OCI-LY3 (cell line): ENCODE measurements at regions not wholly inside any gene's neighbourhood (a gene's known extent, or its start where the extent isn't known, plus 50 kb on each side); places are given as distances from the start of the nearest gene placed in this dataset.

Experiments
- EZH2phosphoT487 ChIP-seq: fragments of 200-600 bp; shearing (Covaris generic); IDR thresholded peaks from 2 replicates; pipeline ENCODE4 v1.6.1; 2018; ENCODE audit warnings: antibody characterized with exemption, mixed run types, low read depth
- TF ChIP-seq, protein P1 (sequence below): fragments of 200-600, 300-600 bp; sonication (generic); IDR thresholded peaks from 2 replicates; pipeline ENCODE4 v1.5.1; 2014; ENCODE audit warnings: antibody characterized with exemption, low read length, low read depth

DNA sequence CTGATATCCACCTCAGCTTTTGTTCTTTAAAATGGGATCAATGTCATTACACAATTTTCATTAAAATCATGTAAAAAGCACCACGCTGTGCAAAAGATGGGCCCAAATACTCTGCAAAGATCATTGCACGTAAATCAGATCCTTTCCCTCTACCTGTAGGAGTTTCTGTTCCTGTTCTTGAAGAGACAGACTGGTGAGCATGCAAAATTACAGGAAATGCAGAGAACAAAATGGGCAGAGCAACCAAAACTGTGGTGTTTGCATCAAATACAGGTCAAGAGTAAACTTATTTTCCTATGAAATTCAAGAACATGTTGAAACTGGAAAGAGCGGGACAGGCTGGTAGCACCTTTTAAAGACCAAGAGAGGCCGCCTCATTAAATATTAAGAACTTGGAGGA is 294.9 kb upstream of the ADGRL2 start:
- TF ChIP-seq, protein P1, sequence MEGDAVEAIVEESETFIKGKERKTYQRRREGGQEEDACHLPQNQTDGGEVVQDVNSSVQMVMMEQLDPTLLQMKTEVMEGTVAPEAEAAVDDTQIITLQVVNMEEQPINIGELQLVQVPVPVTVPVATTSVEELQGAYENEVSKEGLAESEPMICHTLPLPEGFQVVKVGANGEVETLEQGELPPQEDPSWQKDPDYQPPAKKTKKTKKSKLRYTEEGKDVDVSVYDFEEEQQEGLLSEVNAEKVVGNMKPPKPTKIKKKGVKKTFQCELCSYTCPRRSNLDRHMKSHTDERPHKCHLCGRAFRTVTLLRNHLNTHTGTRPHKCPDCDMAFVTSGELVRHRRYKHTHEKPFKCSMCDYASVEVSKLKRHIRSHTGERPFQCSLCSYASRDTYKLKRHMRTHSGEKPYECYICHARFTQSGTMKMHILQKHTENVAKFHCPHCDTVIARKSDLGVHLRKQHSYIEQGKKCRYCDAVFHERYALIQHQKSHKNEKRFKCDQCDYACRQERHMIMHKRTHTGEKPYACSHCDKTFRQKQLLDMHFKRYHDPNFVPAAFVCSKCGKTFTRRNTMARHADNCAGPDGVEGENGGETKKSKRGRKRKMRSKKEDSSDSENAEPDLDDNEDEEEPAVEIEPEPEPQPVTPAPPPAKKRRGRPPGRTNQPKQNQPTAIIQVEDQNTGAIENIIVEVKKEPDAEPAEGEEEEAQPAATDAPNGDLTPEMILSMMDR: no peak
- TF ChIP-seq EZH2phosphoT487: no peak
